GM20000 (cell line): ENCODE measurements at regions not wholly inside any gene's neighbourhood (a gene's known extent, or its start where the extent isn't known, plus 50 kb on each side); places are given as distances from the start of the nearest gene placed in this dataset.
"Not testable (repeated sequence)": the region's sequence is repeated elsewhere in the genome, so short reads cannot be mapped to it uniquely, and the experiment has no call there.

ENCODE experiments used
- DNase-seq: peaks from one replicate; pipeline ENCODE4 v3.0.0; 2012; ENCODE audit warnings: low spot score
- TF ChIP-seq, protein P1 (sequence below): IDR thresholded peaks from 2 replicates; pipeline ENCODE4 v1.5.1; 2012; ENCODE audit warnings: mild to moderate bottlenecking, control low read depth; ENCODE audit errors: extremely low read depth, missing control alignments

DNA sequence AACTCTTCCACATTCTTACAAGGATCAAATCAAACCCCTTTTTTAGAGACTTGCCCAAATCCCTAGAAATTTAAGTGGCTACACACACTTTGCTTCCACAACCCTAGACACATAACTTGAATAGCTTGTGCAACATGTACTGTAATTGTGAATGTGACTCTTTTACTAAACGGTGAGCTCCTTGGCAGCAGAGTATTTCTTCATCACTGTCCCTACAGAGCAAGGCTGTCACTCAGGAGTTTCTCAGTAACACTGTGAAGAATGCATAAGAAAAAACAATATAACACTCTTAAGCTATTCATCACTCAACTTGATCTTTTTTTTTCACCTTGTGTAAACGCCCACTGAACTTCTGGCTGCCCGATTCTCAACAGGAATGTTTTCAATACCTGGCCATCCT lies 53.8 kb upstream of the ADAMTS18 start:
- no peak for DNase-seq
- TF ChIP-seq, protein P1, sequence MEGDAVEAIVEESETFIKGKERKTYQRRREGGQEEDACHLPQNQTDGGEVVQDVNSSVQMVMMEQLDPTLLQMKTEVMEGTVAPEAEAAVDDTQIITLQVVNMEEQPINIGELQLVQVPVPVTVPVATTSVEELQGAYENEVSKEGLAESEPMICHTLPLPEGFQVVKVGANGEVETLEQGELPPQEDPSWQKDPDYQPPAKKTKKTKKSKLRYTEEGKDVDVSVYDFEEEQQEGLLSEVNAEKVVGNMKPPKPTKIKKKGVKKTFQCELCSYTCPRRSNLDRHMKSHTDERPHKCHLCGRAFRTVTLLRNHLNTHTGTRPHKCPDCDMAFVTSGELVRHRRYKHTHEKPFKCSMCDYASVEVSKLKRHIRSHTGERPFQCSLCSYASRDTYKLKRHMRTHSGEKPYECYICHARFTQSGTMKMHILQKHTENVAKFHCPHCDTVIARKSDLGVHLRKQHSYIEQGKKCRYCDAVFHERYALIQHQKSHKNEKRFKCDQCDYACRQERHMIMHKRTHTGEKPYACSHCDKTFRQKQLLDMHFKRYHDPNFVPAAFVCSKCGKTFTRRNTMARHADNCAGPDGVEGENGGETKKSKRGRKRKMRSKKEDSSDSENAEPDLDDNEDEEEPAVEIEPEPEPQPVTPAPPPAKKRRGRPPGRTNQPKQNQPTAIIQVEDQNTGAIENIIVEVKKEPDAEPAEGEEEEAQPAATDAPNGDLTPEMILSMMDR = no peak

GRCh38 chr16:77491091-77491490 lies 56.3 kb upstream of the ADAMTS18 start:
- TF ChIP-seq, protein P1 = no peak
- DNase-seq = no peak

DNA sequence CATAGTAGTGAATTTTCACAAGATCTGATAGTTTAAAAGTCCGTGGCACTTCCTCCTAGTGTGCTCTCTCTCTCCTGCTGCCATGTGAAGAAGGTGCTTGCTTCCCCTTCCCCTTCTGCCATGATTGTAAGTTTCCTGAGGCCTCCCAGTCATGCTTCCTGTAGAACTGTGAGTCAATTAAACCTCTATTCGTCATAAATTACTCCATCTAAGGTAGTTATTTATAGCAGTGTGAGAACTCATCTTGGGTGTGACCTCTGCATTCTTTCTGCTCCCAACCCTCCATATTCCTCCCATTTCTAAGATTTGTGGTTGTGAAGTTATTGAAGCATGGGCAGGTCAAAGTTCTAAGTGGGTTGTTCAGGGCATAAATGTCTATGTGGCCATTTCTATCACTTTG lies 62.1 kb upstream of the ADAMTS18 start:
- TF ChIP-seq, protein P1 = no peak
- no peak for DNase-seq

DNA sequence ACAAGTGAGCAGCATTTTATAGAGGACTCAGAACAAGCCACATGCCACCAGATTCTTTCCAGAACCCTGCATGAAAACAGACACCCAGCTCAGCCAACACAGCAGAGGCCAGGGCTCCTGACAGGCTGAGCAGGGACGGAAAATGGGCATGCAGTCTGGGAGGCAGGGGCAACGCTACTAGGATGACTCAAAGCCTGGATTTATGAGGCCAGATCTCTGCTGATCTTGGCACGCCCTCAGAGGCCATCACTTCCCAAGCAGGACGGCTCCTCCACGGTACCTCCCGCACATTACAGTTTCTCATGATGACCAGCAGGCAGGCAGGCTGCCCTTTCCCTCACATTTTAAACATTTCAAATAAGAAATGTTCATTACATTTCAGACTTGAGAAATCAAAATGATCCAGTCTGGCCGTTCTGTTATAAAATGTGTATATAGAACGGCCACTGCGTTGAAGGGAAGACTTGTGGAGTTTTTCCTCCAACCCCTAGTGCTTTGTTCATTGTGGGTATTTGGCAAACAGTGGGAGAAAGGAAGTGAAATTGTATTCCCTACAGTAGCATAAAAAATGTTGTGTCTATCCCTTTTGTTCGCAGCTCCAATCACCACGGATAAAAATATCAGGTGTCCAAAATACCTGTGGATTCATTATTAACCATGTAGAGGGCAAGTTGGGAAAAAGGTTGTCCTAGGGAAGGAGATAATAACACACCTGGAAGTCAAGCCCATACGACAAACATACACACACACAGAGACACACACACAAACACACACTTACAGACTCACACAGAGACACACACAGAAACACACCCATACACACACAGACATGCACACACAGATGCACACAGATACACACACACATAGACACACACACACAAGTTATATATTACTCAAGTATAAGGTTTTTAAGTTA lies 64.8 kb upstream of the ADAMTS18 start:
- TF ChIP-seq, protein P1 = no peak
- no peak for DNase-seq

DNA sequence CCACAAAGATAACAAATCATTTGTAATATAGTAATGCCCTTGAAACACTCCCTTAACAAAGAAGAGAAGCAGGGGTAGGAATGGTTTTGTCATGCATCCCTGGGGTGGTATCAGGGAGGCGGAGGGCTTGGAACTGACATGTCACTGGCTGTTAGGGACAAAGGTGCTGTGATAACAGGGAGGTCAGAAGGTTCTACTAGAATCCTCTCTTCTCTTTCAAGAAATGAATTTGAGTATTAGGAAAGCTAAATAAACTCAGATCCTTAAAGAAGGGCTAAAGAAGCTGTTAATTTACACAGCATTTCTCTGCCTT lies 65.4 kb upstream of the ADAMTS18 start:
- no peak for DNase-seq
- TF ChIP-seq, protein P1 = no peak

DNA sequence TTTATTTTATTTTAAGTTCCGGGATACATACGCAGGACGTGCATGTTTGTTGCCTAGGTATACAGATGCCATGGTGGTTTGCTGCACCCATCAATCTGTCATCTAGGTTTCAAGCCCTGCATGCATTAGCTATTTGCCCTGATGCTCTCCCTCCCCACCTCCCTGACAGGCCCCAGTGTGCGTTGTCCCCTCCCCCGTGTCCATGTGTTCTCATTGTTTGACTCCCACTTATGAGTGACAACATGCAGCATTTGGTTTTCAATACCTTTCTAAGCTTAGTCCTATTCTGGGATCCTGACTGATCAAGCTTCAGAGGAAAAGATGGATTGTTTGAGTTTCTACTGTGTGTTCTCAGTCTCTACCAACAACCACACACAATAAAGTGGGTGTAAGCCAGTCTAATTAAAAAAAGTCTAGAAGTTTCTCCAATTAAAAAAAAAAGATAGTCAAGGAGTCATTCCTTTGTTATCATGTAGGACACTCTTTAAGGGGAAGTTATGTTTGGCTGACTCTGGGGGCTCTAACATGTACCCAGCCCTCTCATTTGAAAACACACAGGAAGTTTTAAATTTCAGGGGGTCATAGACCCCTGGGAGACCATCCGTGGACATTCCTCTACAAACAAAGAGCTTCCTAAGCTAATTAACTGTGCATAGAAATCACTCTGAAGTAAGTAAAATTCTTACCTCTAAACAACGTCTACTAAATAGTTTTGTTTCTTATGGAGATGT lies 66.3 kb upstream of the ADAMTS18 start:
- no peak for DNase-seq
- TF ChIP-seq, protein P1 = no peak

DNA sequence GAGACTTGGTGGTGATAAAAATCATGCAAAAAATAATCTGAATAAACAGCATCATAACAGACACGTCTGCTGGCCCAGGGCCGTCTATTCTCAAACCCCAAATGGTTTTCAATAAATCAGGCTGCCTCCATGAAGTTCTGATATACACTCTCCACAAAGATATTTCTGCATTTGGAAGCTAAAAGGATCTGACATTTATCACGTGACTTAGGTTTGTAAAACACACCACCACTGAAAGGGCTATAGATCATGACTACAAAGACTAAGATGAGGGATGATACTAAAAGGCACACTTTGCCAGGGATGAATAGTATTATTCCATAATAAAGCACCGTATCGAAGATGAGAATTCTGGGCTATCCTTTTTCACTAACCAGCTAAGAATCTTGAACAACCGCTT lies 67.6 kb upstream of the ADAMTS18 start:
- TF ChIP-seq, protein P1 = no peak
- no peak for DNase-seq

DNA sequence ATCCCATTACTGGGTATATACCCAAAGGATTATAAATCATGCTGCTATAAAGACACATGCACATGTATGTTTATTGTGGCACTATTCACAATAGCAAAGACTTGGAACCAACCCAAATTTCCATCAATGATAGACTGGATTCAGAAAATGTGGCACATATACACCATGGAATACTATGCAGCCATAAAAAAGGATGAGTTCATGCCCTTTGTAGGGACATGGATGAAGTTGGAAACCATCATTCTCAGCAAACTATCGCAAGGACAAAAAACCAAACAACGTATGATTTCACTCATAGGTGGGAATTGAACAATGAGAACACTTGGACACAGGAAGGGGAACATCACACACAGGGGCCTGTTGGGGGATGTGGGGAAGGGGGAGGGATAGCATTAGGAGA lies 71.7 kb upstream of the ADAMTS18 start:
- DNase-seq = not testable (repeated sequence)
